ENCODE measurements at regions not wholly inside any gene's neighbourhood (a gene's known extent, or its start where the extent isn't known, plus 50 kb on each side); places are given as distances from the start of the nearest gene placed in this dataset.
"Not testable (repeated sequence)": the region's sequence is repeated elsewhere in the genome, so short reads cannot be mapped to it uniquely, and the experiment has no call there.

DNA sequence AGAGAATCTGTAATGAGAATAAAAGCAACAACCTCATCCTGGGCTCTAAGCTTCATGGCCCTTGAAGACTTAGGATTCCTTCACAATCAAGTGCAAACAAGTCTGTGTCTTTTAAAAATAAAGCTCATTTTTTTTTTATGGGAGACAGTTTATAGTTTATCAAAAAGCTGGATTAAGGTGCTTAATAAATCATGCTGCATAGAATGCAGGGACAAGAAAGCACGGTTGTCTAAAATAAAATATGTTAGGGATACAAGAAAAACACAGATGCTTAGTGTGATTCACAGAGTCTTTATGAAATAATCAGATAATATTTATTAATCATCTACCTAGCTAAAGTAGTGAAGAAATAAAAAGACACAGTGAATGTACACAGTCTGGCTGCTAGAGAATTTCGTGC, 2045.9 kb upstream of the WWC1 start:
- no peak for ATAC-seq
- intact Hi-C loops (cut with DNase I), result no loop called here
- no peak for DNase-seq (ENCODE audit: low spot score)

DNA sequence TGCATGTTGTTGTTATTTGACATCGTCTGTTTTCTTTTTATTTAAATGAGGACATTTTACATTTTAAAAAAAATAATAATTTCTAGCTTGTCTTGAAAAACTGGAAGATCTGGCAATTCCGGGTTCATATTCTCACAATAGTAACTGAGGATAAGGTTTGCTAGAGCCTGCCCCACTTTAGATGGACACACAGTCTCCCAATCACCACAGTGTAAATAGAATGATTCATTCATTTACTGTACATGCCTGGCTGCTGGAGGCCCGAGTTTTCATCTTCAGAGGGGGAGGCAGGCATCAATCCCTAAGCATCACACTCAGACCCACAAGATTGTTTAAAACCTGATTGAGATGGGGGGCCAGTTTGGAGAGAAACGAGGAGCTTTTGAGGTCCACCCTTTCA, 2039.7 kb upstream of the WWC1 start:
- ATAC-seq (no peak), DNase-seq (ENCODE audit: low spot score) (no peak)
- intact Hi-C loops (cut with DNase I), result no loop called here

DNA sequence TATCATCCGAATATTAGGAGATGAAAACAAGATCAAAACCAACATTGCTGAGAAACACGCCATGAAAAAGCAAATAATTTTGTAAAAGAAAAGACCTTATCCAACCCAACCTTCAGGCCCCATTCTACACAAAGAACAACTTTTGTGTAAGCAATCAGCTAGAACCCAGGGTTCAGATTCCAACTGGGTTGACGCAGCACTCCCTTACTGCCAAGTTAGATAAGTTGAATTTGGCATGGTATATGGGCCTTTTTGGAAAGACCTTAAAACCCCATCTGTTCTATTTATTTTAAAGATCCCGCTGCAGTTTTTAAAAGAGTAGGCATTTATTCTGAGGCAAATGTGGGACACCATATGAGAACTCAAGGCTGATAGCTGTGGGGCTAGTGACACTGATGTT, 2033.8 kb upstream of the WWC1 start:
- intact Hi-C loops (cut with DNase I), result no loop called here
- ATAC-seq, result no peak
- DNase-seq (ENCODE audit: low spot score), result no peak

DNA sequence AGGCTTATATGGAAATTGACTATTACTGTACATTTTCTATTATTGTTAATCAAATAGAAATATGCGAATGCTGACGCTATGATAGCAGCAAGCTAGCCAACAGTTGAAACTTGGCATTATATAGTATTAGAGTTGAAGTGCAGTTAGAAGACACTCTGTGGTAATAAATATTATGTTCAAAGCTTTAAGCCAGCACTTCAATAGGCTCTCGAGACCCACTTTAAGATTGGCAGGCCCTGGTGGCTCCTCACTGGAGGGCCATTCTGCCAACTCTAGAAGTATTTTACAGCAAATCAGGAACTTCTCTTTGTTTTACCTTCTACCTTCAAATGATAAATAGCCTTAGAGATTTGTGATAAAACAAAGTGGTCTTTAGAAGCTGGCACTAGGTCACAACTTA, 2029.0 kb upstream of the WWC1 start:
- intact Hi-C loops (cut with DNase I), result no loop called here
- no peak for DNase-seq (ENCODE audit: low spot score)
- no peak for ATAC-seq

- no peak for DNase-seq (ENCODE audit: low spot score)
- intact Hi-C loops (cut with DNase I), result no loop called here
- no peak for ATAC-seq
Measured at GRCh38 chr5:166267907-166268306, 2023.5 kb upstream of the WWC1 start.

DNA sequence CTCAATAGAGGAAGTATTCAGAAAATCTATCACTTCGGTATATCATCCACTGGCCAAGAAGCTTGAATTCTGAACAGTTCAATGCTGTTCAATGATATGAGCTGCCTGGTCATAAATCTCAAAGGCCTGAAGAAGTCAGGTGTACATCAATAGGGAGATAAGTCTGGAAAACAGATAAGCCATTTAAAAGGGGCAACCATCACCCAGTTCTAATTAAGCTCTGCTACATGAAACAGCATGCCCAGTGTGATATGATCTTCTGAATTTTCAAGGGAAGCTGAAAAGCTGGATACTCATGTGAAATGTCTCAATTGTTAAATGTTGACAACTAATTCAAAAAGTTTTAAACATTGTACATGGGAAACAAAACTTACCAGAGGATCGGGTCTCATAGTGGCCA, 2020.7 kb upstream of the WWC1 start:
- DNase-seq (ENCODE audit: low spot score) (no peak), ATAC-seq (no peak)
- intact Hi-C loops (cut with DNase I), result no loop called here

- no peak for DNase-seq (ENCODE audit: low spot score)
- ATAC-seq, result no peak
- intact Hi-C loops (cut with DNase I), result no loop called here
Measured at GRCh38 chr5:166276006-166276405, 2015.4 kb upstream of the WWC1 start.

DNA sequence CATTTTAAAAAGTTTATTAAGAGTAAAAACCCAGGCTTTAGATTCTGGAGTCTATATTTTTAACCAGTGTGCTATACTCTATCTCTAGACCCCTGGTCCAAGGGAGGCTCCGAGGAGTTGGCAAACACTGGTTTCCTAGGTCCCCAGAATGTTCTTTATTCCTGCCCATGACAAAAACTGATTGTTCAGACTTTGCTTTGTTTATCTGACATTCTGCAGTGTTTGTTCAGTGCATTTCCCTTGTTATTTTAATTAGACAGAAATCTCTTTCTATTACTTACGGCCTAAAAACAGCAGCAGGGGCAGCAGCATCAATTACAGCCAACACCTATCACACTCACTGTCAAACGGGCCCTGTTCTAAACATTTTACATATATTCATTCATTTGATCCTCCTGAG, 2011.6 kb upstream of the WWC1 start:
- intact Hi-C loops (cut with DNase I), result no loop called here
- no peak for ATAC-seq
- no peak for DNase-seq (ENCODE audit: low spot score)

- DNase-seq (ENCODE audit: low spot score) (no peak), ATAC-seq (no peak)
- intact Hi-C loops (cut with DNase I), result no loop called here
Measured at GRCh38 chr5:166281433-166281832, 2010.0 kb upstream of the WWC1 start.

DNA sequence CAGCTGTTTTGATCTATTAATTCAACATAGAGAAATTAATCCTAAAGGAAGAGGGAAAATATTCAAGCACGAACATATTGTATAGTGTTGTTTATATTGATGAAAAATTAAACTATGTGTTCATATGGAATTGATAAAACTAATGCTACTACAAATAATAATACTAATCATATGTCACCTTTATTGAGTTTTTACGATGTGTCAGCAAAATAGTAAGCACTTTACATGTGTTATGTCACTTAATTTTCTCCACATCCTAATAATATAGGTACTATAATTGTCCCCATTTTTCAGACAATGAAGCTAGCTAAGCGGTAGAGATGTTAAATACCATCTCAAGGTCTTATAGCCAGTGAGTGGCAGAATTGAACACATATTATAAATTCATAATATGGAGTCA, 2008.5 kb upstream of the WWC1 start:
- intact Hi-C loops (cut with DNase I), result no loop called here
- ATAC-seq (no peak), DNase-seq (ENCODE audit: low spot score) (no peak)

DNA sequence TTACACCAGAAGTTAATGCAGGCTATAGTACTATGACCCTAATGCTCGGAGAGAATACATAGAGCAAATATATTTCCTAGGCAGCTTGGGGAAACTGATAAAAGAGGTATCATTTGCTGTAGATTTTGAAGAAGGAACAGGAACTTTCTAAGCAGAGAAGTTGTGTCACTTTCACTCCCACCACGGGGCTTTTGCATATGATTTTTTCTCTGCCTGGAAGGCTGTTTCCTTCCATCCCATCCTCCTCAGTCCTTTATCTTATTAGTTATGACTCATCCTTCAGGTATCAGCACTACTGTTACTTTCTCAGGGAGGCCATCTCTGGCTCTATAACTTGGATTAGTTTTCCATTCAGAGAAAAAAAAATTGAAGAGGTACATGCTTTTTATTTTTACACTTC, 2006.1 kb upstream of the WWC1 start:
- no peak for ATAC-seq
- intact Hi-C loops (cut with DNase I), result no loop called here

DNA sequence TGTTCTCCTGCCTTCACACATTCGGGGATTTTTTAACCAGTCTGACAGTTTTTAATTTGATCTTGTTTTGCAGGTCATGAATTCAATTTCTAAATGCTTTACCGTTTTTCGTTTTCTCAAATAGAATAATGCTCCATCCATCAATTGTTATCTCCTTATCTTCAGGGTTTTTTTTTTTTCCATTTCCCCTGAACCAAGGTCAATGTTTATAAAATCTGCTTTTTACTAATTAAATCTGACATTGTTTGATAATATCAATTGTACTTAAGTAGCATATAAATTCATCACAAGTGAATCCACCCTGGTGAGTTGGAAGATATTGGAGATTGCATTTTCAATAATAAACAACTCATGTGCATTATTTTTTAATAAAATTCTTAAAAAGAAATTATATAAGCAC, 2004.6 kb upstream of the WWC1 start:
- no peak for DNase-seq (ENCODE audit: low spot score)
- intact Hi-C loops (cut with DNase I), result no loop called here
- no peak for ATAC-seq

More for the DNA sequence above, 2006.1 kb upstream of the WWC1 start:
- no peak for DNase-seq (ENCODE audit: low spot score)

GRCh38 chr5:166287866-166288265, 2003.6 kb upstream of the WWC1 start:
- ATAC-seq (no peak), DNase-seq (ENCODE audit: low spot score) (no peak)
- intact Hi-C loops (cut with DNase I), result no loop called here

- intact Hi-C loops (cut with DNase I); ATAC-seq; DNase-seq (ENCODE audit: low spot score): not testable (repeated sequence)
Measured at GRCh38 chr5:166291800-166292199, 1999.6 kb upstream of the WWC1 start.

GRCh38 chr5:166293892-166294291, 1997.6 kb upstream of the WWC1 start:
- DNase-seq (ENCODE audit: low spot score) (no peak), ATAC-seq (no peak)
- intact Hi-C loops (cut with DNase I), result no loop called here

DNA sequence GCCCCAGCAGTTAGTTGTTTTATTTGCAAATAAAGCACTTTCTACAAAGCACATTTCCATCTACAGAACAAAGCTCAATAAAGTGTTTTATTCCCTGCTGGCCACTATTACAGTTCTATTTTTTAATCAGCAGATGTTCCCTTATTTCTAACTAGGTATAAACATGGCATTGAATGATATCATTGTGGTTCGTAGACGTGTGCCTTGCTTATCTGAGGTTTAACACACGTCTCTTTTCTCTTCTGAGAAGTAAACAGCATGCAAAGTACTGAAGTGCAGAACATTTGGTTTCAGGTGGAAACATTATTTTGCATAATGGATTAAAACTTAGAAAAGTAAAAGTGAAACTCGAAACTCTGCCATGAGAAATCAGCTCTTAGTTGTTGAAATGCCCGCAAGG, 1989.3 kb upstream of the WWC1 start:
- intact Hi-C loops (cut with DNase I), result no loop called here
- DNase-seq (ENCODE audit: low spot score) (no peak), ATAC-seq (no peak)

DNA sequence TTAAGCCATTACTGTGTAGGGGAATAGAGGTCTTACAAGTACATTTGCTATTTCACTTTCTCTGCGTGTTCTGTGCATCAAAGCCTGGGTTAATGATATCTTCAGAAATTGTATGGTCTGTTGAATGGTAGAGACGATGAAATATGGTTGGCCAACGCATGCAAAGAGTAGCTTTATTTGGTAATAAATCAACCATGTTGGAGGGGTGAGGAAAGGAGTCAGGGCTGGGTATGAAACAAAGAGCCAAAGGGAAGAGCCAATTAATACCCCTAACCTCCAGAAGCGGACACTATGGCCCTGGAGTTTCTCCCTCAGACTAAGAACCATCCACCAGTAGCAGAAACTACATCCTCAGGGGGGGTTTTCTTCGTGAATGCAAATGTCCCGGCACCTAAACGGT, 1974.0 kb upstream of the WWC1 start:
- DNase-seq (ENCODE audit: low spot score), result no peak
- no peak for ATAC-seq
- intact Hi-C loops (cut with DNase I), result no loop called here

DNA sequence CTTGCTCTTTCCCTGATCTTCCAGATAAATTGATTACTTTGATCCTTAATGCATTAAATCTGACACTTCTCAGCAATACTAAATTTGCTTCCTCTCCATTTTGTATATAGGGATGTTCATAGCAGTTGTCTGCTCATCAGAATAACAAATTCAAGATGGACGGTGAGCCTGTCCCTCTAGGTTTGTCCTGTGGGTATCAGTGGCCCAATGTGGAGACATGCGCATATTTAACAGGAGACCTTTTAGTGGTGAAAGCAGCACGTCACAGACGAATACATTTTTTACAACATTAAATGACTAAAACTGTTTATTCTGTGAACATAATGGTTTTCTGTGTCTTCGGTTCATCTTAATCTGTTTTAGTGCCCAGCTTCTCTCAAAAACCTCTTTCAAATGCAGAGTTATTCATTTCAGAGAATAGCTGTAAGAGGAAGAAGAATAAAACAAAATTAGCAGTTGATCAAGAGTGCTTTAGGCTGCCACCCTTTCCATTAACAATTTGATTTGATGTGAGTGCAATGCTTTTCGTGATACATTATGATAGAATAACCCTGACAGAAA, 1970.4 kb upstream of the WWC1 start:
- intact Hi-C loops (cut with DNase I), result no loop called here
- DNase-seq (ENCODE audit: low spot score) (no peak), ATAC-seq (no peak)

GRCh38 chr5:166324372-166324771, 1967.1 kb upstream of the WWC1 start:
- intact Hi-C loops (cut with DNase I), result no loop called here
- ATAC-seq (no peak), DNase-seq (ENCODE audit: low spot score) (no peak)

- ATAC-seq, result no peak
- intact Hi-C loops (cut with DNase I), result no loop called here
- DNase-seq (ENCODE audit: low spot score), result no peak
Measured at GRCh38 chr5:166329149-166329800, 1962.2 kb upstream of the WWC1 start.

DNA sequence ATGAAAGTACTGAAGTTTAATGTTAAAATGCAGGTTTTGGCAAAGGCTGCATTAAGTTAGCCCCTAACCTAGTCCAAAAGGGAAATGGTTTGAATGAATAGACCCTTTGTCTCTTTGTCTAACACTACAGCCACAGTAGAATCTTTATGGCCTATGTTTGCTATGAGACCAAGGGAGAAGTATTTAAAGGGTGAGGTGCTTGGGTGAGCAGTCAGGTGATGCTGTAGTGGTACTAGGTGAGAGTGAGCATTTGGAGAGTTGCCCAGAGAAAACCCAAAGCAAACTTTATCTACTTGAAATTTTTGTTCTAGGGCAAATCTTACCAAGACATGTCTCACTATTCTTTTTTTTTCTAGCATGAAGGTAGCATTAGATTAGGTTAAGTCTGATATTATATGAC, 1961.4 kb upstream of the WWC1 start:
- intact Hi-C loops (cut with DNase I), result no loop called here
- no peak for ATAC-seq

More for the DNA sequence above, 1961.4 kb upstream of the WWC1 start:
- DNase-seq (ENCODE audit: low spot score), result no peak

All from sciatic nerve (tissue), 2 donors.